Ovary (tissue), 7 donors: ENCODE measurements at regions not wholly inside any gene's neighbourhood (a gene's known extent, or its start where the extent isn't known, plus 50 kb on each side); places are given as distances from the start of the nearest gene placed in this dataset.

ENCODE experiments used
- DNase-seq, 5 donors: peaks; one replicate each; pipeline ENCODE4 v3.0.0-alpha.2; 2019 to 2020
- H3K27ac ChIP-seq, 2 donors: fragments of 200-600 bp; one replicate each; pipeline versions ENCODE4 v1.5.1 to v1.8.0; 2019 to 2022
- H3K27me3 ChIP-seq: fragments of 200-600 bp; one replicate; pipeline ENCODE4 v1.8.0; 2022
- H3K36me3 ChIP-seq: fragments of 200-600 bp; sonication (generic); one replicate; pipeline ENCODE4 v1.5.1; 2019
- H3K4me1 ChIP-seq: one replicate; pipeline ENCODE4 v1.8.1; 2013; ENCODE audit warnings: mild to moderate bottlenecking, moderate library complexity; ENCODE audit not compliant: insufficient read depth
- H3K4me3 ChIP-seq: fragments of 200-600 bp; sonication (generic); one replicate; pipeline ENCODE4 v1.5.1; 2017
- H3K9me3 ChIP-seq, 2 donors: fragments of 200-600 bp in 1 of 2; sonication (generic) in 1 of 2; one replicate each; pipeline versions ENCODE4 v1.5.1 to v1.8.1; 2013 to 2019; ENCODE audit warnings: mild to moderate bottlenecking in 1 of 2, moderate library complexity in 1 of 2
- CTCF ChIP-seq, 3 donors: fragments of 450-650 bp in 2 of 3; fragments of 200-600 bp in 1 of 3; IDR thresholded peaks; one replicate each; pipeline versions ENCODE4 v1.5.1 to v1.8.0; 2016 to 2022; ENCODE audit warnings: antibody characterized with exemption in 3 of 3, mild to moderate bottlenecking in 1 of 3
- EP300 ChIP-seq: sonication (generic); formaldehyde crosslinking; IDR thresholded peaks from one replicate; pipeline ENCODE4 v1.6.1; 2017; ENCODE audit warnings: antibody characterized with exemption
- POLR2A ChIP-seq: fragments of 450-650 bp; IDR thresholded peaks from one replicate; pipeline ENCODE4 v1.6.1; 2017; ENCODE audit warnings: antibody characterized with exemption, mild to moderate bottlenecking, moderate library complexity
- WGBS, 3 donors: extraction: QIAGEN DNeasy Blood & Tissue Kit in 1 of 3; methylation state at CpG; one replicate each; pipeline versions ENCODE4 v1.1.5 to v1.1.7; 2013 to 2017; 5-methylcytosine and 5-hydroxymethylcytosine counted together
- intact Hi-C, 4 donors: fragments of 100-400 bp; cut with DNase I; formaldehyde crosslinking; loops; one replicate each; pipeline versions ENCODE4 v1.11.0 to v1.15.1; 2022 to 2023
- donor health status: DM: no; HTN: no; CAD: no; lungs with moderate emphysema.
- donor health status: DM: no; HTN: no; CAD: no.
- donor health status: Bipolar disorder and iron deficiency.
- donor health status: DM: no; HTN: no; CAD: no.
- donor health status: DM: yes; HTN: yes; CAD: no.

- no peak overlapping the region for H3K4me3 ChIP-seq
- intact Hi-C loops, result no loop called here
- no peak overlapping the region for H3K27ac ChIP-seq
- no peaks in the 10 kb centered on the region for H3K27me3 ChIP-seq
- H3K9me3 ChIP-seq, result no peaks in the 10 kb centered on the region
- TF ChIP-seq EP300 (no peak), CTCF (IDR thresholded peaks at IDR 0.05) (no peak), POLR2A (no peak)
- H3K36me3 ChIP-seq, result no peaks in the 10 kb centered on the region
- H3K4me1 ChIP-seq, result no peaks in the 10 kb centered on the region
- WGBS, 3 donors, result 82 to 89% (median 86%) methylated on average over 6 of the region's 6 CpGs
- no peak for DNase-seq
Measured at GRCh38 chr13:22009937-22010336, 339.1 kb downstream of the FGF9 start.

GRCh38 chr13:22012686-22013085, 341.8 kb downstream of the FGF9 start:
- WGBS, 3 donors, result 62 to 76% (median 68%) methylated on average over 2 of the region's 2 CpGs
- no peaks in the 10 kb centered on the region for H3K4me1 ChIP-seq
- H3K27ac ChIP-seq, result no peak overlapping the region
- no peak for TF ChIP-seq CTCF (IDR thresholded peaks at IDR 0.05)
- no peak for TF ChIP-seq EP300
- no peak for TF ChIP-seq POLR2A
- no peaks in the 10 kb centered on the region for H3K9me3 ChIP-seq
- no peaks in the 10 kb centered on the region for H3K36me3 ChIP-seq
- intact Hi-C loops, result no loop called here
- no peaks in the 10 kb centered on the region for H3K27me3 ChIP-seq
- DNase-seq, result no peak
- H3K4me3 ChIP-seq, result no peak overlapping the region

- Histone ChIP-seq H3K9me3 (no peaks in the 10 kb centered on the region), H3K27me3 (no peaks in the 10 kb centered on the region), H3K27ac (no peak overlapping the region), H3K4me3 (no peak overlapping the region), H3K4me1 (no peaks in the 10 kb centered on the region), H3K36me3 (no peaks in the 10 kb centered on the region)
- intact Hi-C loops, result no loop called here
- WGBS, 3 donors, result 36 to 59% (median 58%) methylated on average over 6 of the region's 6 CpGs
- DNase-seq, result no peak
- TF ChIP-seq POLR2A (no peak), CTCF (IDR thresholded peaks at IDR 0.05) (no peak), EP300 (no peak)
Measured at GRCh38 chr13:22014469-22014868, 343.6 kb downstream of the FGF9 start.

GRCh38 chr13:22017226-22017625, 346.4 kb downstream of the FGF9 start:
- DNase-seq, result no peak
- WGBS, 3 donors, result 54 to 66% (median 60%) methylated on average over 3 of the region's 3 CpGs
- H3K27ac ChIP-seq, result no peak overlapping the region
- H3K9me3 ChIP-seq, result no peaks in the 10 kb centered on the region
- H3K4me3 ChIP-seq, result no peak overlapping the region
- no peaks in the 10 kb centered on the region for H3K4me1 ChIP-seq
- H3K27me3 ChIP-seq, result no peaks in the 10 kb centered on the region
- no peak for TF ChIP-seq CTCF (IDR thresholded peaks at IDR 0.05)
- no peak for TF ChIP-seq EP300
- TF ChIP-seq POLR2A, result no peak
- no peaks in the 10 kb centered on the region for H3K36me3 ChIP-seq
- intact Hi-C loops, result no loop called here
